ENCODE measurements at regions not wholly inside any gene's neighbourhood (a gene's known extent, or its start where the extent isn't known, plus 50 kb on each side); places are given as distances from the start of the nearest gene placed in this dataset.

DNA sequence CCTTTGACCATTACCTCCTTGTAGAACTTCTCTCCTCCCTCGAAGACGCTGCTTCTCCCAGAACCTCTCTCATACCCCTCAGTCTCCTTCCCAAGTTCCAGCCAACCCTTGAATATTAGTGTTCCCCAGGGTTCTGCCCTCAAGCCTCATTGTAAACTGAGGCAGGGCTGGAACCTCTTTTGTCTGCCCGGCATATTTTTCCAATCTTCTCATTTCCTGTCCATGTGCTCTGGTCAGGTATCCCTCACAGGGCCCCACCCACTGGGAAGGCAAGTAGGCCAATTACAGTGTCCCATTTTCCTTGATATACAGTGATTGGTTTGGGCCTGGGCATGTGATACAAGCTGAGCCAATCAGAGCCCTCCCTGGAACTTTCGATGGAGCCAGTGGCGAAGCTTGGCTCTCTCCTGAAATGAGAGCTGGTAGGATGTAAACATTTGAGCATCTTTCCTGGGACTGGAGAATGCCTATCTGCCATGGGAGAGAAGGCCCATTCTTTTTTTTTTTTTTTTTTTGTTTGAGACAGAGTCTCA lies 57.1 kb upstream of the ID3 start:
- TF ChIP-seq, protein P1, sequence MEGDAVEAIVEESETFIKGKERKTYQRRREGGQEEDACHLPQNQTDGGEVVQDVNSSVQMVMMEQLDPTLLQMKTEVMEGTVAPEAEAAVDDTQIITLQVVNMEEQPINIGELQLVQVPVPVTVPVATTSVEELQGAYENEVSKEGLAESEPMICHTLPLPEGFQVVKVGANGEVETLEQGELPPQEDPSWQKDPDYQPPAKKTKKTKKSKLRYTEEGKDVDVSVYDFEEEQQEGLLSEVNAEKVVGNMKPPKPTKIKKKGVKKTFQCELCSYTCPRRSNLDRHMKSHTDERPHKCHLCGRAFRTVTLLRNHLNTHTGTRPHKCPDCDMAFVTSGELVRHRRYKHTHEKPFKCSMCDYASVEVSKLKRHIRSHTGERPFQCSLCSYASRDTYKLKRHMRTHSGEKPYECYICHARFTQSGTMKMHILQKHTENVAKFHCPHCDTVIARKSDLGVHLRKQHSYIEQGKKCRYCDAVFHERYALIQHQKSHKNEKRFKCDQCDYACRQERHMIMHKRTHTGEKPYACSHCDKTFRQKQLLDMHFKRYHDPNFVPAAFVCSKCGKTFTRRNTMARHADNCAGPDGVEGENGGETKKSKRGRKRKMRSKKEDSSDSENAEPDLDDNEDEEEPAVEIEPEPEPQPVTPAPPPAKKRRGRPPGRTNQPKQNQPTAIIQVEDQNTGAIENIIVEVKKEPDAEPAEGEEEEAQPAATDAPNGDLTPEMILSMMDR (IDR thresholded peaks at IDR 0.05), result no peak
- TF ChIP-seq POLR2A (IDR thresholded peaks at IDR 0.05), result no peak
